Loucy (cell line): ENCODE measurements at regions not wholly inside any gene's neighbourhood (a gene's known extent, or its start where the extent isn't known, plus 50 kb on each side); places are given as distances from the start of the nearest gene placed in this dataset.
"Not testable (repeated sequence)": the region's sequence is repeated elsewhere in the genome, so short reads cannot be mapped to it uniquely, and the experiment has no call there.

Experiments used
- H2AFZ ChIP-seq: fragments of 200-600 bp; sonication (generic); 2 replicates; pipeline ENCODE4 v1.6.0; 2016; ENCODE audit warnings: antibody characterized with exemption, mild to moderate bottlenecking, low read length, moderate library complexity
- H3F3A ChIP-seq: fragments of 200-600 bp; 2 replicates; pipeline ENCODE4 v1.6.0; 2016; ENCODE audit warnings: antibody characterized with exemption, low read depth, mild to moderate bottlenecking
- H3K27me3 ChIP-seq: fragments of 200-600 bp; sonication (generic); 2 replicates; pipeline ENCODE4 v1.6.1; 2014; ENCODE audit warnings: low read length, mild to moderate bottlenecking; ENCODE audit not compliant: insufficient read depth, poor library complexity, severe bottlenecking
- H3K36me3 ChIP-seq: fragments of 200-600 bp; sonication (generic); 2 replicates; pipeline ENCODE4 v1.6.1; 2016; ENCODE audit warnings: low read length; ENCODE audit not compliant: insufficient read depth
- H3K4me1 ChIP-seq: fragments of 200-600 bp; sonication (generic); 2 replicates; pipeline ENCODE4 v1.5.1; 2014; ENCODE audit warnings: low read length, mild to moderate bottlenecking; ENCODE audit not compliant: insufficient read depth, poor library complexity, severe bottlenecking
- H3K4me2 ChIP-seq: fragments of 200-600 bp; sonication (generic); 2 replicates; pipeline ENCODE4 v1.6.0; 2014; ENCODE audit warnings: antibody characterized with exemption, low read length, low read depth, mild to moderate bottlenecking; ENCODE audit not compliant: poor library complexity, severe bottlenecking
- H3K4me3 ChIP-seq: fragments of 200-600 bp; sonication (generic); 2 replicates; pipeline ENCODE4 v1.5.1; 2014; ENCODE audit warnings: low read length, mild to moderate bottlenecking, mixed read lengths; ENCODE audit not compliant: poor library complexity, severe bottlenecking
- H3K79me2 ChIP-seq: fragments of 200-600 bp; sonication (generic); 2 replicates; pipeline ENCODE4 v1.6.1; 2014; ENCODE audit warnings: low read length; ENCODE audit not compliant: insufficient read depth
- H3K9ac ChIP-seq: fragments of 200-600 bp; sonication (generic); 2 replicates; pipeline ENCODE4 v1.6.0; 2014; ENCODE audit warnings: mild to moderate bottlenecking, low read depth, low read length, moderate library complexity; ENCODE audit not compliant: poor library complexity, severe bottlenecking
- H3K9me2 ChIP-seq: fragments of 200-600 bp; sonication (generic); replicated peaks from 2 replicates; pipeline ENCODE4 v1.6.1; 2016; ENCODE audit warnings: low read depth, low read length, mixed read lengths
- H3K9me3 ChIP-seq: fragments of 200-600 bp; sonication (generic); 2 replicates; pipeline ENCODE4 v1.6.1; 2014; ENCODE audit warnings: mild to moderate bottlenecking, antibody characterized with exemption, low read length, low read depth; ENCODE audit not compliant: insufficient read depth
- H4K20me1 ChIP-seq: fragments of 200-600 bp; sonication (generic); 2 replicates; pipeline ENCODE4 v1.6.0; 2014; ENCODE audit warnings: antibody characterized with exemption, low read length, mild to moderate bottlenecking; ENCODE audit not compliant: insufficient read depth, poor library complexity, severe bottlenecking
- EZH2phosphoT487 ChIP-seq: fragments of 200-600 bp; IDR thresholded peaks from 2 replicates; pipeline ENCODE4 v1.6.1; 2018; ENCODE audit warnings: antibody characterized with exemption, mild to moderate bottlenecking, moderate library complexity, borderline replicate concordance
- TF ChIP-seq, protein P1 (sequence below): fragments of 200-600 bp; sonication (generic); conservative IDR thresholded peaks from 2 replicates; pipeline ENCODE4 v1.5.1; 2014; ENCODE audit warnings: mild to moderate bottlenecking, antibody characterized with exemption, low read length

DNA sequence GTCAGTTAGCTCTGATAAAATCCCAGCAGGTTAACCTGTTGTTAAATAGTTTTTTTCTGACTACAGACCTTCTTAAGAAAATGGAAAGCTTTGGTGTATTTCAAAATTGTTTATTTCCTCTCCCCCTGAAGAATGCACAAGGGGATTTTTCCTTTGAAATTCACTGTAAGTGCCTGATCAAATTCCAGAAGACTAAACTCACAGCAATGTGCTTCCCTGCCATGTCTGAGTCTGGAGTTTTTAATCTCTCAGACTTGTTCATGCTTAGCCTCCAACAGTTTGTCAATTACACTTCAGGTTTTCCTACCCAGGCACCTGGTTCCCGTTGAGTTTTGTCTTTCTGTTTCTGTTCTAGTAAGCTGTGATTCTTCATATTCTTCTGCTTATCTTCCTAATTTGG is 961.6 kb upstream of the CDH18 start:
- TF ChIP-seq, protein P1, sequence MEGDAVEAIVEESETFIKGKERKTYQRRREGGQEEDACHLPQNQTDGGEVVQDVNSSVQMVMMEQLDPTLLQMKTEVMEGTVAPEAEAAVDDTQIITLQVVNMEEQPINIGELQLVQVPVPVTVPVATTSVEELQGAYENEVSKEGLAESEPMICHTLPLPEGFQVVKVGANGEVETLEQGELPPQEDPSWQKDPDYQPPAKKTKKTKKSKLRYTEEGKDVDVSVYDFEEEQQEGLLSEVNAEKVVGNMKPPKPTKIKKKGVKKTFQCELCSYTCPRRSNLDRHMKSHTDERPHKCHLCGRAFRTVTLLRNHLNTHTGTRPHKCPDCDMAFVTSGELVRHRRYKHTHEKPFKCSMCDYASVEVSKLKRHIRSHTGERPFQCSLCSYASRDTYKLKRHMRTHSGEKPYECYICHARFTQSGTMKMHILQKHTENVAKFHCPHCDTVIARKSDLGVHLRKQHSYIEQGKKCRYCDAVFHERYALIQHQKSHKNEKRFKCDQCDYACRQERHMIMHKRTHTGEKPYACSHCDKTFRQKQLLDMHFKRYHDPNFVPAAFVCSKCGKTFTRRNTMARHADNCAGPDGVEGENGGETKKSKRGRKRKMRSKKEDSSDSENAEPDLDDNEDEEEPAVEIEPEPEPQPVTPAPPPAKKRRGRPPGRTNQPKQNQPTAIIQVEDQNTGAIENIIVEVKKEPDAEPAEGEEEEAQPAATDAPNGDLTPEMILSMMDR = no peak
- no peak for TF ChIP-seq EZH2phosphoT487
- Histone ChIP-seq H3K79me2 (no peaks in the 10 kb centered on the region), H3K9ac (no peak overlapping the region), H3K36me3 (no peaks in the 10 kb centered on the region), H3K4me3 (no peak overlapping the region), H3K4me1 (no peaks in the 10 kb centered on the region), H4K20me1 (no peaks in the 10 kb centered on the region), H3K27me3 (no peaks in the 10 kb centered on the region), H3K4me2 (no peak overlapping the region), H2AFZ (no peak overlapping the region), H3K9me3 (no peaks in the 10 kb centered on the region), H3F3A (no peaks in the 10 kb centered on the region), H3K9me2 (no peaks in the 10 kb centered on the region)

DNA sequence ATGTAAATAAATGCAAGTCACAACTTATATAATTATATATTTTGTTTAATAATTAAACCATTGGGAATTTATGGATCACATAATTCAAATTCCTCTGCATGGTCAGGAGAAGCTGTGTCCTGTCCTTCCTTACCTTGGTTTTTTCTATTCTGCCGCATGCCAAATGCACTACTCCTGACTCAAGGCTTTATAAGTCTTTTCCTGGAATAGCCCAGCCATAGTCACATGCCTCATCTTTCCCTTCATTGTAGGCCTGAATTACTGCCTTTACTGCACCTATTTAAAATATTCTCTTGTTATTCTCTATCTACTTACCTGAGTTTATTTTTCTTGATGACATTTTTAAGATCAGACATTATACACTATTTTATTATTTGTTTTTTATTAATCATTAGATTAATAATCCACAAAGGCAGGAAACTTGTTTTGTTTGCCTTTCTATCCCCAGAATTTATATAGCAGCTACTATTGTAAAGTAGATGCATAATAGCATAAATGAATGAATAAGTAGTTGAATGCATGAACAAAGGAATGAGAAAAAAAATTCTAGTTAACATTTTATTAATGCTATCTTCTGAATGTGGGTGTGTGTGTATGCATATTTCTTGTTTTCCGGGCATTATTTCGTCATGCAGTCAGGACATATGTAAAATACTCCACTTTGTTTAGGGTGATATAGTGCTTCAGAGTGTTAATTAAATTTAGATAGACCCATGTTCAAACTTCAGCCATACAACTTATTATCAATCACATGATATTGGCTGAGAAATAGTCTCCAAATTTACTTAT is 955.4 kb upstream of the CDH18 start:
- not testable (repeated sequence) for H3F3A ChIP-seq, H4K20me1 ChIP-seq, H3K9me2 ChIP-seq, H3K9me3 ChIP-seq, H3K36me3 ChIP-seq, H3K4me1 ChIP-seq, H3K9ac ChIP-seq, H3K79me2 ChIP-seq, H3K4me3 ChIP-seq, H3K4me2 ChIP-seq, H2AFZ ChIP-seq, H3K27me3 ChIP-seq

DNA sequence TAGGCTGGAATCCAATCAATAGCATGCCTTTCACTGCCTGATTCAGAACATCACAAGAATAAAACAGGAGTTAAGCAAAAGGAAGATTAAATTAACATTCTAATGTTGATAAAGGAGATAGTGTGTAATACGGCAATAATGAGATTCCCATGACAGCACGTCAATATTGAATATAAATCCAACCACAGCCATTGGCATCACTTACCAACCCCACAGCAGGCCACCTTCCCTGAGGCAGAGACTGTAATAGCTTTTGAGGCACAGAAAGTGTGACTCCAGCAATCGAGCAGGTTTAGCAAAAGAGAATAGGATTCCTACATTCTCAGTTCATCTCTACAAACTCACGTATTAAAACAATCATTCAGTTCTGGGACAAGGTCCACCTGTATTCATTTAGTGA is 954.6 kb upstream of the CDH18 start:
- H3F3A ChIP-seq, H3K27me3 ChIP-seq, H3K36me3 ChIP-seq, H3K4me3 ChIP-seq, H3K9ac ChIP-seq, H3K4me1 ChIP-seq, H2AFZ ChIP-seq, H3K79me2 ChIP-seq, H3K9me2 ChIP-seq, H3K4me2 ChIP-seq, H3K9me3 ChIP-seq, H4K20me1 ChIP-seq: not testable (repeated sequence)

DNA sequence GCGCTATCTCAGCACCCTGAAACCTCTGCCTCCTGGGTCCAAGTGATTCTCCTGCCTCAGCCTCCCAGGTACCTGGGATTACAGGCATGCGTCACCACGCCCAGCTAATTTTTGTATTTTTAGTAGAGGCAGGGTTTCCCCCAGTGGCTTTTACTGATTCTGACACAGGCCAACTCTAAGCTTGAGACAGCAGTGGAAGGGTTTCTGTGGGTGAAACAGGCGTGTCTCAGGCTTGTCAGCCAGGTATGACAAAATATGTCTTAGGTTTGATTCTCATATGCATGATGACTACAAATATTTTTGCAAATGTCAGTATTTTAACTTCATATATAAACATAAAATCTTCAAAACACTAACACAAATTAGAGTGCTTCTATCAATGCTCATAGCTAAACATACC is 952.8 kb upstream of the CDH18 start:
- H3K36me3 ChIP-seq, H3K79me2 ChIP-seq, H3F3A ChIP-seq, H3K9me2 ChIP-seq, H3K4me3 ChIP-seq, H3K4me2 ChIP-seq, H3K27me3 ChIP-seq, H3K9me3 ChIP-seq, H3K4me1 ChIP-seq, H4K20me1 ChIP-seq, H2AFZ ChIP-seq, H3K9ac ChIP-seq: not testable (repeated sequence)

DNA sequence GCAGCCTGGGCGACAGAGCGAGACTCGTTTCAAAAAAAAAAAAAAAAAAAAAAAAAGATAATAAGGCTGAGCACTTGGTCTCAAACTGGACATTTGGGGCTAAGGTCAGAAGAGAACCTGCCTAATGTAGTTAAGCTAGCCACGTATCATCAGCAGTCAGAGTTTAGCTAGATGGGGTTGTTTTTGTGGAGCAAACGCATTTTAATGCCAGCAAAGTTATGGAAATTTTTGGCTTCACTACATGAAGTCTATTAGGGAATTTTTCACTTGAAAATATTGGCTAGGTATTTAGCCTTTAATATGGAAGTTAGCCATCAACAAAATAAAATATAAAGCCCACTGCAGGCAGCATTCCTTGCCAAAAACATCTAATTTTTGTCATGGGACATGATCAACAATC is 902.9 kb upstream of the CDH18 start:
- H3K4me2 ChIP-seq, H3K27me3 ChIP-seq, H2AFZ ChIP-seq, H3K79me2 ChIP-seq, H4K20me1 ChIP-seq, H3F3A ChIP-seq, H3K4me3 ChIP-seq, H3K9me2 ChIP-seq, H3K4me1 ChIP-seq, H3K9ac ChIP-seq, H3K9me3 ChIP-seq, H3K36me3 ChIP-seq: not testable (repeated sequence)

DNA sequence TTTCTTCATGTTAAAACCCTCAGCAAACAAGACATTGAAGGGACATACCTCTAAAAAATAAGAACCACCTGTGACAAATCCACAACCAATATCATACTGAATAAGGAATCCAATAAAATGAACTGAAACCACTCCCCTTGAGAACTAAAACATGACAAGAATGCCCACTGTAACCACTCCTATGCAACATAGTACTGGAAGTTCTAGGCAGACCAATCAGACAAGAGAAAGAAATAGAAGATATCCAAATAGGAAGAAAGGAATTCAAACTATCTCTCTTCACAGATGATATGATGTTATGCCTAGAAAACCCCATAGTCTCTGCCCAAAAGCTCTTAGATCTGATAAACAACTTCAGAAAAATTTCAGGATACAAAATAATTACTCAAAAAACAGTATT is 887.7 kb upstream of the CDH18 start:
- not testable (repeated sequence) for H3K27me3 ChIP-seq, H3K4me1 ChIP-seq, H3K79me2 ChIP-seq, H3K4me2 ChIP-seq, H3K4me3 ChIP-seq, H3F3A ChIP-seq, H4K20me1 ChIP-seq, H3K9me2 ChIP-seq, H3K9me3 ChIP-seq, H2AFZ ChIP-seq, H3K9ac ChIP-seq, H3K36me3 ChIP-seq

DNA sequence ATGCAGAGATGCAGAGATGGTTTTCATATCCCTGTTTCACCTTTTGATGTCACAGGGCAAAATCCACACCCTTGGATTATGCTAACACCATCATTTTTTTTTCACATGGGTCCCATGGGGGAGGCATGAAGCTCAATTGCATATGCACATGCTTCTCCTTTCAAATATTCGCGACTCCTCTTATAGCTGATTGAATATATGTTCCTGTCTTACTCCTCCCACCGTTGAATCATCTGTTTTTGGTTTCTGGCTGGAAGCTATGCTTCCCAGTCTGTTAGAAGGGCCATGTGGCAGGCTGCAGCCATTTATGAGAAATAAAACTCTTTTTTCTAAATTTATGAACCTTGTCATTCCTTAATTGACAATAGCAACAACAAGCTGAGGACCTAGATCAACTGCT is 877.9 kb upstream of the CDH18 start:
- H4K20me1 ChIP-seq, H3K4me2 ChIP-seq, H3F3A ChIP-seq, H3K4me3 ChIP-seq, H3K79me2 ChIP-seq, H3K27me3 ChIP-seq, H2AFZ ChIP-seq, H3K4me1 ChIP-seq, H3K9me3 ChIP-seq, H3K36me3 ChIP-seq, H3K9me2 ChIP-seq, H3K9ac ChIP-seq: not testable (repeated sequence)
